ENCODE measurements at regions not wholly inside any gene's neighbourhood (a gene's known extent, or its start where the extent isn't known, plus 50 kb on each side); places are given as distances from the start of the nearest gene placed in this dataset.

GRCh38 chr2:37425408-37425807 is 81.0 kb downstream of the QPCT start:
- DNase-seq = no peak

- DNase-seq = no peak
These were observed 82.8 kb downstream of the QPCT start for GRCh38 chr2:37427241-37427640.

- no peak for DNase-seq
These were observed 91.9 kb downstream of the QPCT start for GRCh38 chr2:37436323-37436722.

GRCh38 chr2:37439131-37439642 is 94.8 kb downstream of the QPCT start:
- no peak for DNase-seq

GRCh38 chr2:37441055-37441454 is 96.6 kb downstream of the QPCT start:
- no peak for DNase-seq

GRCh38 chr2:37443082-37443481 is 98.7 kb downstream of the QPCT start:
- no peak for DNase-seq

- no peak for DNase-seq
These were observed 103.0 kb downstream of the QPCT start for GRCh38 chr2:37447446-37447845.

GRCh38 chr2:37448342-37449120 is 104.1 kb downstream of the QPCT start:
- DNase-seq = no peak

- no peak for DNase-seq
These were observed 105.4 kb downstream of the QPCT start for GRCh38 chr2:37449761-37450296.

GRCh38 chr2:37453027-37453426 is 108.6 kb downstream of the QPCT start:
- DNase-seq = no peak

- DNase-seq = no peak
These were observed 110.7 kb downstream of the QPCT start for GRCh38 chr2:37454851-37455762.

- no peak for DNase-seq
These were observed 112.0 kb downstream of the QPCT start for GRCh38 chr2:37456479-37456878.

GRCh38 chr2:37457401-37457901 is 113.0 kb downstream of the QPCT start:
- DNase-seq = no peak

- no peak for DNase-seq
These were observed 113.7 kb downstream of the QPCT start for GRCh38 chr2:37458133-37458532.

GRCh38 chr2:37459095-37459981 is 114.9 kb downstream of the QPCT start:
- DNase-seq = no peak

- no peak for DNase-seq
These were observed 116.4 kb downstream of the QPCT start for GRCh38 chr2:37460896-37461229.

- DNase-seq = no peak
These were observed 119.6 kb downstream of the QPCT start for GRCh38 chr2:37464067-37464466.

GRCh38 chr2:37466533-37467222 is 122.2 kb downstream of the QPCT start:
- DNase-seq = no peak

- DNase-seq = no peak
These were observed 123.7 kb downstream of the QPCT start for GRCh38 chr2:37468170-37468569.

- DNase-seq = no peak
These were observed 124.7 kb downstream of the QPCT start for GRCh38 chr2:37469126-37469525.

- no peak for DNase-seq
These were observed 126.7 kb downstream of the QPCT start for GRCh38 chr2:37471104-37471503.

- no peak for DNase-seq
These were observed 127.6 kb downstream of the QPCT start for GRCh38 chr2:37471994-37472393.

All from activated CD4-positive, alpha-beta T cell treated with anti-CD3 and anti-CD28 coated beads, Interleukin-2, amount 50 U/mL, for 4 hours (primary cell).